CD4-positive, CD25-positive, alpha-beta regulatory T cell (primary cell): ENCODE measurements at regions not wholly inside any gene's neighbourhood (a gene's known extent, or its start where the extent isn't known, plus 50 kb on each side); places are given as distances from the start of the nearest gene placed in this dataset.
"Not testable (repeated sequence)": the region's sequence is repeated elsewhere in the genome, so short reads cannot be mapped to it uniquely, and the experiment has no call there.

Source experiments
- ATAC-seq, 2 donors: fragments of 150-1000 bp; cut with Tn5 transposase; one replicate each; pipeline ENCODE4 v1.10.0; 2021; ENCODE audit warnings: low read depth in 2 of 2, moderate number of reproducible peaks in 2 of 2, moderate library complexity in 1 of 2
- DNase-seq, 3 donors: peaks; one replicate each; pipeline versions ENCODE4 v3.0.0 to v3.0.0-alpha.2; 2012 to 2022; ENCODE audit warnings: mixed read lengths in 1 of 3
- H3K27ac ChIP-seq: one replicate; pipeline ENCODE4 v1.7.0; 2013; ENCODE audit warnings: mild to moderate bottlenecking, low read length; ENCODE audit not compliant: insufficient read depth, poor library complexity, severe bottlenecking
- H3K27me3 ChIP-seq: one replicate; pipeline ENCODE4 v1.7.0; 2013; ENCODE audit warnings: low read length; ENCODE audit not compliant: control insufficient read depth, insufficient read depth
- H3K36me3 ChIP-seq: one replicate; pipeline ENCODE4 v1.7.0; 2013; ENCODE audit warnings: mild to moderate bottlenecking, low read length, moderate library complexity; ENCODE audit not compliant: control insufficient read depth, insufficient read depth
- H3K4me1 ChIP-seq: 2 replicates; pipeline ENCODE4 v1.7.0; 2013; ENCODE audit warnings: mild to moderate bottlenecking, low read length; ENCODE audit not compliant: insufficient read depth, control insufficient read depth, poor library complexity, severe bottlenecking
- H3K4me3 ChIP-seq: one replicate; pipeline ENCODE4 v1.7.0; 2013; ENCODE audit warnings: low read depth, mild to moderate bottlenecking, low read length, moderate library complexity
- H3K9me3 ChIP-seq, 2 experiments: 1 replicate in 1 of 2; 2 replicates in 1 of 2; pipeline ENCODE4 v1.7.0; 2013; ENCODE audit warnings: low read length in 2 of 2, mild to moderate bottlenecking in 1 of 2, moderate library complexity in 1 of 2; ENCODE audit not compliant: control insufficient read depth in 2 of 2
- H3K27ac Mint-ChIP-seq, 3 donors: one replicate each; pipeline ENCODE4 v1.8.0; 2020 to 2022; ENCODE audit warnings: mild to moderate bottlenecking in 3 of 3, mixed read lengths in 3 of 3, moderate library complexity in 2 of 3
- H3K27me3 Mint-ChIP-seq: one replicate; pipeline ENCODE4 v1.8.0; 2022; ENCODE audit warnings: mild to moderate bottlenecking, mixed read lengths
- H3K36me3 Mint-ChIP-seq: one replicate; pipeline ENCODE4 v1.8.0; 2020; ENCODE audit warnings: mixed read lengths
- H3K4me1 Mint-ChIP-seq, 4 donors: one replicate each; pipeline ENCODE4 v1.8.0; 2020 to 2022; ENCODE audit warnings: mixed read lengths in 4 of 4, mild to moderate bottlenecking in 1 of 4
- H3K4me3 Mint-ChIP-seq, 4 donors: one replicate each; pipeline ENCODE4 v1.8.0; 2020 to 2022; ENCODE audit warnings: mild to moderate bottlenecking in 4 of 4, mixed read lengths in 4 of 4, moderate library complexity in 3 of 4
- H3K9me3 Mint-ChIP-seq, 7 donors: one replicate each; pipeline ENCODE4 v1.8.0; 2020 to 2022; ENCODE audit warnings: mixed read lengths in 7 of 7, mild to moderate bottlenecking in 3 of 7, moderate library complexity in 2 of 7

DNA sequence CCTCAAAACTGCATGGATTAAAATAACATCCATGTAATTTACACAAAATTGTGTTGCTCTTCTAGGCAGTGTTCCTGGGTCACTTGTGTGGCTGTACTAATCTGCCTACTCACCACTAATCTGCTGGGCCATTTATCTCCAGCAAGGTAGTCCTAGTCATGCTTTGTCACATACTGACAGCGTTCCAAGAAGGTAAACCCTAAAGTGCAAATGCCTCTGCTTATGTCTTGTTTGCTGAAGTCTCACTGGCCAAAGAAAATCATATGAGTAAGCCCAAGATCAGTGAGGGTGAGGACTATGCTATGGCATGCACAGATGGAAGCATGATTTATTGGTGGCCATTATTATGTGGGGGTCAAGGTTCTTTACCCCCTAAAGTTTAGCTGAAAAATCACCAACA, 630.2 kb upstream of the LUZP2 start:
- no peak for DNase-seq
- H3K9me3 Mint-ChIP-seq = peaks cover 0 to 32% (median 7%) of the 10 kb centered on the region in 7 donors
- no peak overlapping the region for H3K27ac Mint-ChIP-seq
- H3K27me3 ChIP-seq = no peaks in the 10 kb centered on the region
- no peaks in the 10 kb centered on the region for H3K4me1 ChIP-seq
- peaks cover 4 to 23% of the 10 kb centered on the region in 2 experiments for H3K9me3 ChIP-seq
- H3K36me3 ChIP-seq = no peaks in the 10 kb centered on the region
- no peaks in the 10 kb centered on the region for H3K36me3 Mint-ChIP-seq
- H3K4me1 Mint-ChIP-seq = no peaks in the 10 kb centered on the region
- no peak overlapping the region for H3K27ac ChIP-seq
- H3K4me3 Mint-ChIP-seq = no peak overlapping the region
- H3K27me3 Mint-ChIP-seq = no peaks in the 10 kb centered on the region
- no peak overlapping the region for H3K4me3 ChIP-seq
- no peak for ATAC-seq

DNA sequence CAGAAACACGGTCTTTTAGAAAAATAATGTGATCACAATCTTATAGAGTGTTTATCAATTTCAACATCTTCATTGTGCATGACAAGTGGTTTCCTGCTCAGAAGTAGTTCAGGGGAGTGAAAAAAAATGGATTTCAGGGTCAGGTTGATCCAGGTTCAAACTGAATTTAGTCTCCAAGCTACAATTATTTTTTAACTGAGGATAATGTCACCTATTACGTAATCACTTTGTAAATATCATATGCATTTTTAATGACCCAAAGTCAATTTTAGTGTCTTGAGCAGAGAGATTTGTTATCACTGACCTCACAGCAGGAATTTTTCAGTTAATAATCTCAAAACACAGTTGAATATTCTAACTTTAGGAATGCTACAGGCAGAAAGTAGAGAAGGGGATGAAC, 627.2 kb upstream of the LUZP2 start:
- no peaks in the 10 kb centered on the region for H3K36me3 ChIP-seq
- no peaks in the 10 kb centered on the region for H3K27me3 Mint-ChIP-seq
- H3K27ac Mint-ChIP-seq = no peak overlapping the region
- H3K36me3 Mint-ChIP-seq = no peaks in the 10 kb centered on the region
- peaks cover 0 to 29% (median 7%) of the 10 kb centered on the region in 7 donors for H3K9me3 Mint-ChIP-seq
- no peak for DNase-seq
- H3K4me3 ChIP-seq = no peak overlapping the region
- peaks cover 4 to 23% of the 10 kb centered on the region in 2 experiments for H3K9me3 ChIP-seq
- no peak overlapping the region for H3K4me3 Mint-ChIP-seq
- H3K4me1 Mint-ChIP-seq = no peaks in the 10 kb centered on the region
- no peaks in the 10 kb centered on the region for H3K27me3 ChIP-seq
- no peak overlapping the region for H3K27ac ChIP-seq
- ATAC-seq = no peak
- H3K4me1 ChIP-seq = no peaks in the 10 kb centered on the region

DNA sequence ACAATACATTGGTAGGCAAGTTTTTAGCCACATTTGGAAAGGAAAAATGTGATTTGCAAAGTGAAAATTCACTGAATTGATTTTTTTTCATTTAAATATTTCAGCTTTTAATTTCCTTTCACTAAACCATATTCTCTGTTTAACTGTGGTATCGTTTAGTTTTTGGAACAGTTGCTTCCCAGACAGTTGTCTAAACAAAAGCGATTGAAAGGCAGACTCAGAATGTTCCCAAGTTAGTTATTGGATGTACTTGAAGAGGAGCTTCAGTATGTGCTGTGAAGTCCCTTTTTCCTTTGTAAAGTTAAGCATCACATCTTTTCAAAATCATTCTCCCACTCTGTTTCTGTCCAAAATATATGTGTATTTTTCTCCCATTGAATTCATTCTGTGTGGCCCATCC, 623.4 kb upstream of the LUZP2 start:
- Mint-ChIP-seq H3K9me3 (peaks cover 4 to 31% (median 9%) of the 10 kb centered on the region in 7 donors), H3K4me3 (no peak overlapping the region), H3K27me3 (no peaks in the 10 kb centered on the region), H3K27ac (no peak overlapping the region), H3K36me3 (no peaks in the 10 kb centered on the region), H3K4me1 (no peaks in the 10 kb centered on the region)
- no peak overlapping the region for H3K4me3 ChIP-seq
- no peaks in the 10 kb centered on the region for H3K27me3 ChIP-seq
- H3K36me3 ChIP-seq = no peaks in the 10 kb centered on the region
- no peak overlapping the region for H3K27ac ChIP-seq
- H3K9me3 ChIP-seq = peaks cover 0 to 12% of the 10 kb centered on the region in 2 experiments
- DNase-seq (no peak), ATAC-seq (no peak)
- no peaks in the 10 kb centered on the region for H3K4me1 ChIP-seq

DNA sequence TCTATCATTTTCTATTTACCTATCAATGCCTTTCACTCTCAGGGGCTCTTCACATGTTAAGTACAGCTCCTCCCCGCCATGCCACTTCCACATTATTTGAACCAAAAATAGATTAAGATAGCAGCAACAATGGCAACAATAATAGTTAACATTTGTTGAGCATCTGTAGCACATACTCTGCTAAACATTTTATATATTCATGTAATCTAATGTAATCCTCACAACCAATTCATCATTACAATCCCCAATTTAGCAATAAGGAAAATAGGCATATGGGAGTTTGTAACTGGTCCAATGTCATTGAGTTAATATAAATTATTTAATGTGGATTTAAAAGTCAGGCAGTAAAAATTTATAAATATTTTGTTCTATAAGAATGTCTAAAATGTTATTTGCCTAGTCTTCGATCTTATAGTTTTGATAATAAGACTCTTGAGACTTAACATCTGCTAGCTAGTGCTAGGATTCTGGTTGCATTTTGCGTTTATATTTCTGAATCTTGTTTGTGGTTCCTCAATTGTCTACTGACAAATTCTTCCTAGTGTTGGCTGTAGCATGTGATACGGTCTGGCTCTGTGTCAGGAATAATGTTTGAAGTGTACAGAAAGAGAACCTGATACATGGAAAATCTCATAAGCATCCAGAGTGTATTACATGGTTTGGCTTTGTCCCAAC, 621.5 kb upstream of the LUZP2 start:
- Mint-ChIP-seq H3K27me3 (no peaks in the 10 kb centered on the region), H3K9me3 (peaks cover 2 to 33% (median 9%) of the 10 kb centered on the region in 7 donors), H3K4me1 (no peaks in the 10 kb centered on the region), H3K27ac (no peak overlapping the region), H3K4me3 (no peak overlapping the region), H3K36me3 (no peaks in the 10 kb centered on the region)
- H3K36me3 ChIP-seq = no peaks in the 10 kb centered on the region
- no peaks in the 10 kb centered on the region for H3K27me3 ChIP-seq
- no peak overlapping the region for H3K27ac ChIP-seq
- peaks cover under 1 to 6% of the 10 kb centered on the region in 2 experiments for H3K9me3 ChIP-seq
- ATAC-seq (no peak), DNase-seq (no peak)
- no peak overlapping the region for H3K4me3 ChIP-seq
- no peaks in the 10 kb centered on the region for H3K4me1 ChIP-seq

DNA sequence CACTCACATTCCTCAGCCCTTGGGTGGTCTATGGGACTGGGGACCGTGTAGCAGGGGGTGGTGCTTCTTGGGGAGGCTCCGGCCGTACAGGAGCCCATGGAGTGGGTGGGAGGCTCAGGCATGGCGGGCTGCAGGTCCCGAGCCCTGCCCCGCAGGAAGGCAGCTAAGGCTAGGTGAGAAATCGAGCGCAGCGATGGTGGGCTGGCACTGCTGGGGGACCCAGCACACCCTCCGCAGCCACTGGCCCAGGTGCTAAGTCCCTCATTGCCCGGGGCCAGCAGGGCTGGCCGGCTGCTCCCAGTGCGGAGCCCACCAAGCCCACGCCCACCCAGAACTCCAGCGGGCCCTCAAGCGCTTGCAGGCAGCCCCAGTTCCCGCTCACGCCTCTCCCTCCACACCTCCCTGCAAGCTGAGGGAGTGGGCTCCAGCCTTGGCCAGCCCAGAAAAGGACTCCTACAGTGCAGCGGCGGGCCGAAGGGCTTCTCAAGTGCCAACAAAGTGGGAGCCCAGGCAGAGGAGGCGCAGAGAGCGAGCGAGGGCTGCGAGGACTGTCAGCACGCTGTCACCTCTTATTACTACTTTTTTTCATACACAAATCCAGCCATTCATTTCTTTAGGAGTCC, 613.3 kb upstream of the LUZP2 start:
- not testable (repeated sequence) for H3K9me3 ChIP-seq, H3K36me3 ChIP-seq, DNase-seq, H3K36me3 Mint-ChIP-seq, H3K4me3 Mint-ChIP-seq, ATAC-seq, H3K27ac ChIP-seq, H3K4me1 ChIP-seq, H3K4me3 ChIP-seq, H3K4me1 Mint-ChIP-seq, H3K27me3 Mint-ChIP-seq, H3K27me3 ChIP-seq, H3K27ac Mint-ChIP-seq
- peaks cover 0 to 23% (median 7%) of the 10 kb centered on the region in 7 donors for H3K9me3 Mint-ChIP-seq

DNA sequence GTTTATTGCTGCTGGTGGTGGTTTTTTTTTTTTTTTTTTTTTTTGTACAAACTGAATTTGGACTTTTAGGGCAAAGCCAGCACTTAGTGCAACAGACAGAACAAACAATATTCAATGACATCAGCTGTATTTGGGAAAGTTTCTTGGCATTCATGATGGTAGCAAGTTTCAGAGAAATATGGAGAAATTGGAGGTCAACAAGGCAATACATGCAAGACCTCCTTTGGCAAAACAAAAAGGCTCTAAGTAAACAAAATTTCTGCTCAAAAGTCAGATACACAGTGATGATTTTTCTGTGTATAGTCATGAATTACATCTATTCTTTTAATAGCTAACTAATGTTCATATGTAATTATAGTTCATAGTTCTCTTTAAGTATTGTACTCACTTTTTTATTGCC, 612.5 kb upstream of the LUZP2 start:
- no peaks in the 10 kb centered on the region for H3K27me3 ChIP-seq
- H3K4me3 ChIP-seq = no peak overlapping the region
- Mint-ChIP-seq H3K4me3 (no peak overlapping the region), H3K4me1 (no peaks in the 10 kb centered on the region), H3K27ac (no peak overlapping the region), H3K27me3 (no peaks in the 10 kb centered on the region), H3K9me3 (peaks cover 0 to 18% (median 7%) of the 10 kb centered on the region in 7 donors), H3K36me3 (no peaks in the 10 kb centered on the region)
- ATAC-seq (no peak), DNase-seq (no peak)
- no peaks in the 10 kb centered on the region for H3K4me1 ChIP-seq
- no peak overlapping the region for H3K27ac ChIP-seq
- no peaks in the 10 kb centered on the region for H3K36me3 ChIP-seq
- peaks cover 0 to 2% of the 10 kb centered on the region in 2 experiments for H3K9me3 ChIP-seq

DNA sequence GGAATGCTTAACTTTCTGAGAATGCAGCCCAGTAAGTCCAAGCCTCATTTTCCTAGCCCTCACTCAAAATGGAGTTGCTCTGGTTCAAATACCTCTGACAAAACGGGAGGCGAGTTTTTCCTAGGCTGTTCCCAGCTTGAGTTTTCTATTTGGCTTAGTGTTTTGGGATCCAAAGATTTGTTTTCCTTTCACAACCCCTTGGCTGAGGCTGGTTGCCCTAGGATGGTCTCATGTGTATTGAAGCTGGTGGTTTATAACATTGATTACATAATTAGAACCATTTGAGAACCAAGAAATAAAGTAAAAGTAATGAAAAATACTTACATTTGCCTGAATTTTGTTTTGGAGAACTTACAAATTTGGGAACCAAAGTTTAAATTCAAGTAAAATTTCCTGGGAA, 611.1 kb upstream of the LUZP2 start:
- no peak overlapping the region for H3K4me3 Mint-ChIP-seq
- H3K27ac ChIP-seq = no peak overlapping the region
- H3K9me3 Mint-ChIP-seq = peaks cover 0 to 15% (median 5%) of the 10 kb centered on the region in 7 donors
- no peaks in the 10 kb centered on the region for H3K27me3 ChIP-seq
- ATAC-seq = no peak
- no peaks in the 10 kb centered on the region for H3K36me3 Mint-ChIP-seq
- no peaks in the 10 kb centered on the region for H3K36me3 ChIP-seq
- H3K4me3 ChIP-seq = no peak overlapping the region
- no peak for DNase-seq
- H3K4me1 ChIP-seq = no peaks in the 10 kb centered on the region
- H3K9me3 ChIP-seq = no peaks in the 10 kb centered on the region
- H3K27me3 Mint-ChIP-seq = no peaks in the 10 kb centered on the region
- H3K27ac Mint-ChIP-seq = no peak overlapping the region
- no peaks in the 10 kb centered on the region for H3K4me1 Mint-ChIP-seq

DNA sequence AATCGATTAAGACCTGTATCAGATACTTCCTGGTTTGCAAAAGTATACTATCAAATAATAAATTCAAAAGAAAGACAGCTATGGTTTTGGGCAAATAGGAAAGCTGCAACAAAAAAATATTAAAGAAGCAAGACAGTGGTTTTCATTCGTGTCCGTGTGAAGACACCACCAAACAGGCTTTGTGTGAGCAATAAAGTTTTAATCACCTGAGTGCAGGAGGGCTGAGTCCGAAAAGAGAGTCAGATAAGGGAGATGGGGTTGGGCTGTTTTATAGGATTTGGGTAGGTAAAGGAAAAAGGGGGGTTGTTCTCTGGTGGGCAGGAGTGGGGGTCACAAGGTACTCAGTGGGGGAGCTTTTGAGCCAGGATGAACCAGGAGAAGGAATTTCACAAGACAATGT, 609.7 kb upstream of the LUZP2 start:
- not testable (repeated sequence) for H3K4me1 ChIP-seq, H3K4me3 Mint-ChIP-seq, H3K27me3 ChIP-seq, H3K4me3 ChIP-seq, H3K4me1 Mint-ChIP-seq, DNase-seq, H3K27me3 Mint-ChIP-seq, H3K27ac Mint-ChIP-seq, H3K36me3 Mint-ChIP-seq, H3K9me3 ChIP-seq, H3K36me3 ChIP-seq, ATAC-seq, H3K27ac ChIP-seq
- H3K9me3 Mint-ChIP-seq = peaks cover 3 to 25% (median 6%) of the 10 kb centered on the region in 7 donors
